Astrocyte (in vitro differentiated cells and primary cell): ENCODE measurements at regions not wholly inside any gene's neighbourhood (a gene's known extent, or its start where the extent isn't known, plus 50 kb on each side); places are given as distances from the start of the nearest gene placed in this dataset.
"Not testable (repeated sequence)": the region's sequence is repeated elsewhere in the genome, so short reads cannot be mapped to it uniquely, and the experiment has no call there.

Experiments used
- EZH2 ChIP-seq: IDR thresholded peaks from 2 replicates; pipeline ENCODE4 v1.6.1; 2012; ENCODE audit warnings: mild to moderate bottlenecking, low read length, inconsistent platforms; ENCODE audit not compliant: insufficient read depth
- TF ChIP-seq, protein P1 (sequence below): IDR thresholded peaks from 2 replicates; pipeline ENCODE4 v1.5.1; 2011; ENCODE audit warnings: low read depth, mild to moderate bottlenecking, inconsistent platforms, low read length, moderate library complexity; ENCODE audit not compliant: insufficient read depth

DNA sequence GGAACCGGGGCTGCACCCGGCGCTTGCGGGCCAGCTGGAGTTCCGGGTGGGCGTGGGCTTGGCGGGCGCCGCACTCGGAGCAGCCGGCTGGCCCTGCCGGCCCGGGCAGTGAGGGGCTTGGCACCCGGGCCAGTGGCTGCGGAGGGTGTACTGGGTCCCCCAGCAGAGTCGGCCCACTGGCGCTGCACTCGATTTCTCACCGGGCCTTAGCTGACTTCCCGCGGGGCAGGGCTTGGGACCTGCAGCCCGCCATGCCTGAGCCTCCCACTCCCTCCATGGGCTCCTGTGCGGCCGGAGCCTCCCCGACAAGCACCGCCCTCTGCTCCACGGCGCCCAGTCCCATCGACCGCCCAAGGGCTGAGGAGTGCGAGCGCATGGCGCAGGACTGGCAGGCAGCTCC, 100.6 kb downstream of the SCN11A start:
- TF ChIP-seq, protein P1, sequence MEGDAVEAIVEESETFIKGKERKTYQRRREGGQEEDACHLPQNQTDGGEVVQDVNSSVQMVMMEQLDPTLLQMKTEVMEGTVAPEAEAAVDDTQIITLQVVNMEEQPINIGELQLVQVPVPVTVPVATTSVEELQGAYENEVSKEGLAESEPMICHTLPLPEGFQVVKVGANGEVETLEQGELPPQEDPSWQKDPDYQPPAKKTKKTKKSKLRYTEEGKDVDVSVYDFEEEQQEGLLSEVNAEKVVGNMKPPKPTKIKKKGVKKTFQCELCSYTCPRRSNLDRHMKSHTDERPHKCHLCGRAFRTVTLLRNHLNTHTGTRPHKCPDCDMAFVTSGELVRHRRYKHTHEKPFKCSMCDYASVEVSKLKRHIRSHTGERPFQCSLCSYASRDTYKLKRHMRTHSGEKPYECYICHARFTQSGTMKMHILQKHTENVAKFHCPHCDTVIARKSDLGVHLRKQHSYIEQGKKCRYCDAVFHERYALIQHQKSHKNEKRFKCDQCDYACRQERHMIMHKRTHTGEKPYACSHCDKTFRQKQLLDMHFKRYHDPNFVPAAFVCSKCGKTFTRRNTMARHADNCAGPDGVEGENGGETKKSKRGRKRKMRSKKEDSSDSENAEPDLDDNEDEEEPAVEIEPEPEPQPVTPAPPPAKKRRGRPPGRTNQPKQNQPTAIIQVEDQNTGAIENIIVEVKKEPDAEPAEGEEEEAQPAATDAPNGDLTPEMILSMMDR, result not testable (repeated sequence)
- TF ChIP-seq EZH2, result not testable (repeated sequence)
